ENCODE measurements at regions not wholly inside any gene's neighbourhood (a gene's known extent, or its start where the extent isn't known, plus 50 kb on each side); places are given as distances from the start of the nearest gene placed in this dataset.

DNA sequence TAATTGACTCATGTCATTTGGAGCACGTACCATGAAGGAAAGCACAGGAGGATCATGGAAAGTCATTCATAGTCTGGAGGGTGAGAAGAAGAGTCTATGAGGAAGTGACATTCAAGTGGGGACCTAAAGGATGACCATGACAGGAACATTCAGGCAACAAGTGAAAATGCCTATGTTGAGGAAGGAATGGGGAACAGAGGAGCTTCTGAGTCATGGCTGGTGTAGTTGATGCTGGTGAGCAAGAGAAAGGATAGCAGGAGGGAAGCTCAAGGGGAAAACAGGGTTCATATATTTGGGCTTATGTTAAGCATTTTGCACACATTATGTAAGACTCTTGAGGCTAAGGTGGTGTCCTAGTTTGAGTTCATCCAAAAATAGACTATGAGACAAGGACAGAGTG lies 318.6 kb downstream of the HNRNPD start:
- 79 to 92% (median 85%) methylated on average over 1 of the region's 1 CpG for WGBS, 5 donors

DNA sequence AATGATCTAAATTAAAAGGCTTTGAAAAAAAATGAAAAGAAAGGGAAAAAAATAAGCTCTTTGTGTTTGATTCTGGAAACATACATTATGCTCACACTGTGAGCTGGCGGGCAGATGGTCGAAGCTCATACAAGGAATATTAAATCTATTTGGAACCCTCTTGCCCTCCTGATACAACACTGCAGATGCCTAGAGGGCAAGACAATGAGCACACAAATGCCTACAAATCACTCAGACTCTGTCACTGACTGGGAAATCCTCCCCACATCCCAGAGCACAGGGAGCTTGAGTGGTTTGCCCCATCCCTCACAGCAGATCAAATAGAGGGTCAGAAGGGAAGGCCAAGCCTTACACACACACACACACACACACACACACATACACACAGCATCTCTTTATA lies 320.4 kb downstream of the HNRNPD start:
- DNase-seq, result no peak
- Histone ChIP-seq H3K4me1 (no peaks in the 10 kb centered on the region), H3K9me3 (peaks cover 0 to 7% (median 0%) of the 10 kb centered on the region in 8 donors), H3K4me3 (no peak overlapping the region), H3K27ac (no peak overlapping the region), H3K36me3 (no peaks in the 10 kb centered on the region), H3K27me3 (replicated peaks in 1 of 7) (peaks cover 0 to 8% (median 0%) of the 10 kb centered on the region in 7 donors)
- WGBS, 5 donors, result 80 to 91% (median 85%) methylated on average over 2 of the region's 2 CpGs
- TF ChIP-seq POLR2AphosphoS5 (IDR thresholded peaks at IDR 0.05), result no peak
- intact Hi-C loops (cut with DNase I; ENCODE audit: low total_unique reads), result no loop called here

More for the DNA sequence above, 318.6 kb downstream of the HNRNPD start:
- no peak overlapping the region for H3K4me3 ChIP-seq
- H3K27me3 ChIP-seq (replicated peaks in 1 of 7), result peaks cover 0 to 8% (median 0%) of the 10 kb centered on the region in 7 donors
- H3K9me3 ChIP-seq, result peaks cover 0 to 7% (median 0%) of the 10 kb centered on the region in 8 donors
- intact Hi-C loops (cut with DNase I; ENCODE audit: low total_unique reads), result no loop called here
- H3K4me1 ChIP-seq, result no peaks in the 10 kb centered on the region
- no peak overlapping the region for H3K27ac ChIP-seq
- TF ChIP-seq POLR2A (IDR thresholded peaks at IDR 0.05), result no peak
- no peak for TF ChIP-seq POLR2AphosphoS5 (IDR thresholded peaks at IDR 0.05)
- TF ChIP-seq, protein P1, sequence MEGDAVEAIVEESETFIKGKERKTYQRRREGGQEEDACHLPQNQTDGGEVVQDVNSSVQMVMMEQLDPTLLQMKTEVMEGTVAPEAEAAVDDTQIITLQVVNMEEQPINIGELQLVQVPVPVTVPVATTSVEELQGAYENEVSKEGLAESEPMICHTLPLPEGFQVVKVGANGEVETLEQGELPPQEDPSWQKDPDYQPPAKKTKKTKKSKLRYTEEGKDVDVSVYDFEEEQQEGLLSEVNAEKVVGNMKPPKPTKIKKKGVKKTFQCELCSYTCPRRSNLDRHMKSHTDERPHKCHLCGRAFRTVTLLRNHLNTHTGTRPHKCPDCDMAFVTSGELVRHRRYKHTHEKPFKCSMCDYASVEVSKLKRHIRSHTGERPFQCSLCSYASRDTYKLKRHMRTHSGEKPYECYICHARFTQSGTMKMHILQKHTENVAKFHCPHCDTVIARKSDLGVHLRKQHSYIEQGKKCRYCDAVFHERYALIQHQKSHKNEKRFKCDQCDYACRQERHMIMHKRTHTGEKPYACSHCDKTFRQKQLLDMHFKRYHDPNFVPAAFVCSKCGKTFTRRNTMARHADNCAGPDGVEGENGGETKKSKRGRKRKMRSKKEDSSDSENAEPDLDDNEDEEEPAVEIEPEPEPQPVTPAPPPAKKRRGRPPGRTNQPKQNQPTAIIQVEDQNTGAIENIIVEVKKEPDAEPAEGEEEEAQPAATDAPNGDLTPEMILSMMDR (IDR thresholded peaks at IDR 0.05 in 8 of 11, conservative IDR thresholded peaks at IDR 0.05 in 3 of 11), result no peak
- no peaks in the 10 kb centered on the region for H3K36me3 ChIP-seq
- DNase-seq, result no peak

DNA sequence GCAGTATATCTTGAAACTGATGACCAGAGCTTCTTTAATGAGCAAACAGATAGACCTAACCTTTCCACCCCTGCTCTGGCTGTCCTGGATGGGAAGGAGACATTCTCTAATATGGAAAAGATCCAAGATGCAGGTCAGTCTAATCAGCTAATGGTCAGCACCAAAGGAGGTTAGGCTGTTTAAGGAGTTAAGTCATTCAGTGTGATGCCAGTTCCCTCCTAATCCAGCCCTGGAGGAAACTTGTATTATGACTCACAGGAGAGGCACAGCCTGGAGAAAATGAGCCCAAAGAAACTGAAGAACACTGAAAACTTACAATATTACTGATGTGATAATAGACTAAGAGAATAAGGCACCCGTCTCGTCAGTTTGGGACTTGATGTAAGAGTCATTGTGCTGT lies 323.0 kb downstream of the HNRNPD start:
- TF ChIP-seq POLR2AphosphoS5 (IDR thresholded peaks at IDR 0.05), result no peak
- TF ChIP-seq, protein P1 (IDR thresholded peaks at IDR 0.05 in 8 of 11, conservative IDR thresholded peaks at IDR 0.05 in 3 of 11), result no peak
- intact Hi-C loops (cut with DNase I; ENCODE audit: low total_unique reads), result no loop called here
- H3K27ac ChIP-seq, result no peak overlapping the region
- no peak overlapping the region for H3K4me3 ChIP-seq
- H3K4me1 ChIP-seq, result no peaks in the 10 kb centered on the region
- DNase-seq, result no peak
- peaks cover 0 to 25% (median 10%) of the 10 kb centered on the region in 7 donors for H3K27me3 ChIP-seq (replicated peaks in 1 of 7)
- peaks cover 0 to under 1% (median 0%) of the 10 kb centered on the region in 8 donors for H3K9me3 ChIP-seq
- H3K36me3 ChIP-seq, result no peaks in the 10 kb centered on the region
- WGBS, 5 donors, result 75 to 89% (median 85%) methylated on average over 2 of the region's 2 CpGs

DNA sequence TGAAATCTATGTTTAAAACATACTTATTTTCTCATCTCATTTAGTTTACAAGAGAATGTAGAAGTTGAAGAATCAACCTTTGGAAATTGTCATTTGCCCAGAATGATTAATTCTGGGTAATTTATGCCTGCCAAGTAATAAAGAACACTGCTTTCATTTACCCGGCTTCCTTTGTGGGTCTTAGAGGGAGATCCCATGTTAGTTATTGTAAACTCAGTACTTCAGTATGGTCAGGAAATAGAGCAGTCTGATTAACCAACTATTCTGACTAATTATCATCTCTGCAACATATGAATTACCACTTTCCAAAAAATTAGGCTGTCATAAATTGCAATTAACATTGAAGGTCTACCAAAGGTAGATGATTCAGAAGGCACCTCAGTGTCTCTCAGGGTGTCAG lies 324.5 kb downstream of the HNRNPD start:
- no peak for DNase-seq
- Histone ChIP-seq H3K36me3 (no peaks in the 10 kb centered on the region), H3K27ac (no peak overlapping the region), H3K9me3 (no peaks in the 10 kb centered on the region), H3K27me3 (replicated peaks in 1 of 7) (peaks cover 0 to 40% (median 25%) of the 10 kb centered on the region in 7 donors), H3K4me1 (peaks cover 0 to 9% (median 5%) of the 10 kb centered on the region in 6 donors), H3K4me3 (no peak overlapping the region)
- WGBS, 5 donors, result 52 to 88% (median 72%) methylated on average over 1 of the region's 1 CpG
- intact Hi-C loops (cut with DNase I; ENCODE audit: low total_unique reads), result no loop called here
- TF ChIP-seq, protein P1 (IDR thresholded peaks at IDR 0.05 in 8 of 11, conservative IDR thresholded peaks at IDR 0.05 in 3 of 11), result no peak
- TF ChIP-seq POLR2A (IDR thresholded peaks at IDR 0.05) (no peak), POLR2AphosphoS5 (IDR thresholded peaks at IDR 0.05) (no peak)

DNA sequence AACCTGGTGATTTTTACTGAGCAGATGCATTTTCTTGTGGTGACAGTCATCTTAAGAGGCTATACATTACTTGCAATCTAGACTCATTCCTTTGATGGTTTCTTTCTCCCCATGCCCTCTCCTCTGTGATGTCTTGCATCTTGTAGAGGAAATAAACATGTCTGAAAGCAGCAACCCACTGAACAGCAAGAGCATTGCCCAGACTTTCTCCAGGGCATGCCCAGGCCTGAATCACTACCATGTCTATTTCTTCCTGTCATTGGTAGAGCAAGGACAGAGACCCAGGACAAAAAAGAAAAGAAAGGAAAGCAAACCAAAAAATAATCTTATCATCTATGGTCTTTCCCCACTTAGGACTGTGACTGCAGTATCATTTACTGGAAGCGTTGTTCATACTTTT lies 326.1 kb downstream of the HNRNPD start:
- Histone ChIP-seq H3K4me1 (peaks cover 0 to 17% (median 12%) of the 10 kb centered on the region in 6 donors), H3K9me3 (no peaks in the 10 kb centered on the region), H3K27ac (no peak overlapping the region), H3K27me3 (replicated peaks in 1 of 7) (peaks cover 0 to 56% (median 35%) of the 10 kb centered on the region in 7 donors), H3K4me3 (no peak overlapping the region), H3K36me3 (no peaks in the 10 kb centered on the region)
- DNase-seq, result no peak
- intact Hi-C loops (cut with DNase I; ENCODE audit: low total_unique reads), result no loop called here
- WGBS, 5 donors, result 82 to 95% (median 93%) methylated on average over 1 of the region's 1 CpG
- TF ChIP-seq POLR2AphosphoS5 (IDR thresholded peaks at IDR 0.05) (no peak), POLR2A (IDR thresholded peaks at IDR 0.05) (no peak)
- TF ChIP-seq, protein P1 (IDR thresholded peaks at IDR 0.05 in 8 of 11, conservative IDR thresholded peaks at IDR 0.05 in 3 of 11), result no peak

Measured in spleen (tissue), 11 donors.